Epithelial cell of esophagus (primary cell): ENCODE measurements at regions not wholly inside any gene's neighbourhood (a gene's known extent, or its start where the extent isn't known, plus 50 kb on each side); places are given as distances from the start of the nearest gene placed in this dataset.

ENCODE experiments used
- DNase-seq: peaks from one replicate; pipeline ENCODE4 v3.0.0; 2010; ENCODE audit warnings: low read depth
- H3K4me3 ChIP-seq: 2 replicates; pipeline ENCODE4 v1.5.1; 2011; ENCODE audit warnings: mild to moderate bottlenecking, low read length, control low read depth
- TF ChIP-seq, protein P1 (sequence below): IDR thresholded peaks from 2 replicates; pipeline ENCODE4 v1.5.1; 2011; ENCODE audit warnings: low read depth, mild to moderate bottlenecking, low read length, control low read depth, inconsistent platforms; ENCODE audit not compliant: insufficient read depth; ENCODE audit errors: missing control alignments

DNA sequence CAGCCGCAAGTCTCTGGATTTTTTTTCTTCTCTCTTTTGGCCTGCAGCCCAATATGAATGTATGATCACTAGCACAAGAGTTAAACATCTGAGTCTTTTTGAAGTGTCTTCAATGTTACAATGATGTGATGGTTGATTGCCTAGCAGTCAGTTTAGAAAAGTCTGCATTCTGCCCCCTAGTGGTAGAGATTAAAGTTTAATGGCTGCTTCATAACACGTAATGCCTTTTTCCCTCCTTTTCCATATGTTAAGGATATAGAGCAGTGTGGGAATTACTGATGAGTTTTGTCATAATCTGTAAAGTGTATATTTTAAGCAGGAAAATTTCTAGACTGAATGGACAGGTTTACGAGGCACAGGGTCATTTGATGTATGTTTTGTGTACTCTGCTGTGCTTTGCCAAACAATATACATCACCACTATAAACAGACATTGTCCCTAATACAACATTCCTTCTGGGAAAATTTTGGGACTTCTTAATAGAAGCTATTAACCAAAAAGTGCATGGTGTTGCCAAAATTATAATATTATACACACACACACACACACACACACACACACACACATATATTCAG, 1038.5 kb upstream of the NR2F2 start:
- peak; percentile 63 for DNase-seq
- no peak overlapping the region for H3K4me3 ChIP-seq
- TF ChIP-seq, protein P1, sequence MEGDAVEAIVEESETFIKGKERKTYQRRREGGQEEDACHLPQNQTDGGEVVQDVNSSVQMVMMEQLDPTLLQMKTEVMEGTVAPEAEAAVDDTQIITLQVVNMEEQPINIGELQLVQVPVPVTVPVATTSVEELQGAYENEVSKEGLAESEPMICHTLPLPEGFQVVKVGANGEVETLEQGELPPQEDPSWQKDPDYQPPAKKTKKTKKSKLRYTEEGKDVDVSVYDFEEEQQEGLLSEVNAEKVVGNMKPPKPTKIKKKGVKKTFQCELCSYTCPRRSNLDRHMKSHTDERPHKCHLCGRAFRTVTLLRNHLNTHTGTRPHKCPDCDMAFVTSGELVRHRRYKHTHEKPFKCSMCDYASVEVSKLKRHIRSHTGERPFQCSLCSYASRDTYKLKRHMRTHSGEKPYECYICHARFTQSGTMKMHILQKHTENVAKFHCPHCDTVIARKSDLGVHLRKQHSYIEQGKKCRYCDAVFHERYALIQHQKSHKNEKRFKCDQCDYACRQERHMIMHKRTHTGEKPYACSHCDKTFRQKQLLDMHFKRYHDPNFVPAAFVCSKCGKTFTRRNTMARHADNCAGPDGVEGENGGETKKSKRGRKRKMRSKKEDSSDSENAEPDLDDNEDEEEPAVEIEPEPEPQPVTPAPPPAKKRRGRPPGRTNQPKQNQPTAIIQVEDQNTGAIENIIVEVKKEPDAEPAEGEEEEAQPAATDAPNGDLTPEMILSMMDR = peak; percentile 66

- TF ChIP-seq, protein P1 = no peak
- DNase-seq = peak; percentile 56
- no peak overlapping the region for H3K4me3 ChIP-seq
These were observed 1037.6 kb upstream of the NR2F2 start for GRCh38 chr15:95292785-95293450.

DNA sequence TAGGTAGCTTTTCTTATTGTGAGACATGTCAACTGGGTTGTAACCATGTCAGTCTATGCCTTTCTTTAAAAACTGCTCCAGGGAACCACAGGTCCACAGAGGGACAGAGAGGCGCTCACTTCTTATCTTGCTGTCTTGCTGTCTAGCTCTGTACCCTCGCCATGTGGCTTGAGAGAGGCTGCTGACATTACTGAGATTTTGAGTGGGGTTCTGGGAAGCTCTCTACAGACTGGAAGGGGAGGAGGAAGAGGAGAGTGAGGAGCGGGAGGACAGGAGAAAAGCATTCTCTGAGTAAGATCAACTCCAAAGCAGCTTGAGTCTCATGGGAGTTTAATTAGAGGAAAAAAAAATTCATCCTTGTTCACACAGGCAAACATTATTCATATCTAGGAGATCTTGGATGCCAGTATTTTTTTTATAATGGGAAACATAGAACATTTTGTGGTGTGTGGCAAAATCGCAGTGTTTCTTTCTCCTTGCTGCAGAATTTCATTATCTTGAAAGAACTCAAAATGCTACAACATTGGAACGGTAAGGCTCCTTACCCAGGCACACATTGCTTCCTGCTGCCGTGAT, 1037.0 kb upstream of the NR2F2 start:
- no peak overlapping the region for H3K4me3 ChIP-seq
- DNase-seq = no peak
- TF ChIP-seq, protein P1 = no peak

DNA sequence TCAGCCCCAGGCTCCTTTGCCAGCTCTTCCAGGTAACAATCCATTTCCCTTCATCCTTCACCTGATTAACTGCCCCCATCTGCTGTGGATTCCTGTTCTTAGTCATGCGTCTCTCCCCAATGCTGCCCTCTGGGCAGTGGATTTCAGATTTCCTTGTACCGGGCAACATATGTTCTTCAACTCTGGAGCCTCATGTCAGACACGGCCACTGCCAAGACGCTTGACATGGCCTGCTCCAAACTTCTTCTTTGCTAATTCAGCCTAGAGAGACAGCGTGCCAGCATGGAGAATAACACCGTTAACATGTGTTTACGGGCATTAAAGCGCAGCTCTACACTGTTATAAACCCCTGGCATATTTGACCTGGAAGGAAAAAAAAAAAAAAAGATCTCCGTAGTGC, 1035.1 kb upstream of the NR2F2 start:
- no peak for DNase-seq
- TF ChIP-seq, protein P1 = no peak
- no peak overlapping the region for H3K4me3 ChIP-seq

DNA sequence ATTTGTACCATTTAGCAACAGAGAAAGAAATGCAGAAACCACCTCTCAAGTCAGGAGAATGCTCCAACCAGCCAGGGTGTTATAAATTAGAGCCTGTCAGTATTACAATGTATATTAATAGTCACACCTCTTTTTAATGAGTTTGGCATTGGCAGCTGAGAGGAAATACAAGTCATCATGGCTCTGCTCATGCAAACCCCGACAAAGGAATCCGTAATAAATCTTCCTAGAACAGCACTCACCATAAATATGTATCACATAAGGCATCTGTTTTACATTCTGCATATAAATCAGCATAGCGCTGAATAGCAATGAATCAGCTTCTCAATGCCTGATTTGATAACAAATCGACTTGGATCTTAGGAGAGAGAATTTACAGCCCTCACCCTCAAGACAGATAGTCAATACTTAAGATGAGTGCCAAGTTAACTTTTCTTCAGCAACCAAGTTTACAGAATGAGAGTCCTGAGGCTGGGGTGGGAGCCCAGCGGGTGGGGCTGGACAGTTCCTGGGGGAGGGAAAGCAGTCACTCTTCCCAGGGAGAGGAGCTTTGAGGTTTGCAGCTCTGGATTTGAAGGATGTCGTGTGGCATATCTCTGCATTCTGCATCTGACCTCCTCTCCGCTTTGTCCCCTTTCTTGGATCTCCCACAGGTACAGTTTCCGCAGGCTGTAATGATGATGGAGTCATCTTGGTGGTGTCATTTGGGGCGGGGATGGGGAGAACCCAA, 1034.4 kb upstream of the NR2F2 start:
- no peak overlapping the region for H3K4me3 ChIP-seq
- TF ChIP-seq, protein P1 = no peak
- no peak for DNase-seq

- DNase-seq = no peak
- TF ChIP-seq, protein P1 = no peak
- no peak overlapping the region for H3K4me3 ChIP-seq
These were observed 1033.9 kb upstream of the NR2F2 start for GRCh38 chr15:95296643-95297042.
